Common myeloid progenitor, CD34-positive (primary cell): ENCODE measurements at regions not wholly inside any gene's neighbourhood (a gene's known extent, or its start where the extent isn't known, plus 50 kb on each side); places are given as distances from the start of the nearest gene placed in this dataset.

Experiments used
- CTCF ChIA-PET: fragments of 350-600 bp; sonication (Branson Sonifier 250); formaldehyde crosslinking; loops from one replicate; lab custom pipeline; 2021; ENCODE audit warnings: antibody characterized with exemption; lab: Charles Lee
- POLR2A ChIA-PET: fragments of 350-600 bp; sonication (Branson Sonifier 250); formaldehyde crosslinking; loops from one replicate; lab custom pipeline; 2021; ENCODE audit warnings: antibody characterized with exemption; lab: Charles Lee
- DNase-seq, 3 donors: peaks; one replicate each; pipeline versions ENCODE4 v3.0.0 to v3.0.0-alpha.2; 2013
- H3K27ac ChIP-seq, 2 experiments: 1 replicate in 1 of 2; 2 replicates in 1 of 2; pipeline ENCODE4 v1.7.0; 2013; ENCODE audit warnings: inconsistent platforms in 2 of 2, low read length in 2 of 2, mild to moderate bottlenecking in 2 of 2, low read depth in 1 of 2, moderate library complexity in 1 of 2; ENCODE audit not compliant: severe bottlenecking in 2 of 2, insufficient read depth in 1 of 2, poor library complexity in 1 of 2
- H3K27me3 ChIP-seq, 5 experiments: replicated peaks in 2 of 5; 1 replicate in 3 of 5; 2 replicates in 2 of 5; pipeline versions ENCODE4 v1.6.1 to v1.7.0; 2013; ENCODE audit warnings: low read length in 4 of 5, mild to moderate bottlenecking in 2 of 5, moderate library complexity in 2 of 5, inconsistent platforms in 1 of 5; ENCODE audit not compliant: insufficient read depth in 5 of 5, control insufficient read depth in 4 of 5
- H3K36me3 ChIP-seq, 4 experiments: 1 replicate in 2 of 4; 2 replicates in 2 of 4; pipeline versions ENCODE4 v1.6.1 to v1.7.0; 2013; ENCODE audit warnings: low read length in 3 of 4, control low read depth in 1 of 4, mild to moderate bottlenecking in 1 of 4; ENCODE audit not compliant: control insufficient read depth in 4 of 4, insufficient read depth in 4 of 4
- H3K4me1 ChIP-seq, 4 experiments: 1 replicate in 3 of 4; 2 replicates in 1 of 4; pipeline versions ENCODE4 v1.6.1 to v1.7.1; 2013; ENCODE audit warnings: low read length in 3 of 4, mild to moderate bottlenecking in 3 of 4, control low read depth in 1 of 4, inconsistent platforms in 1 of 4, moderate library complexity in 1 of 4; ENCODE audit not compliant: control insufficient read depth in 4 of 4, insufficient read depth in 4 of 4; ENCODE audit errors: control extremely low read depth in 1 of 4
- H3K4me3 ChIP-seq, 7 experiments: 1 replicate in 4 of 7; 2 replicates in 3 of 7; pipeline versions ENCODE4 v1.5.1 to v1.7.0; 2013; ENCODE audit warnings: mild to moderate bottlenecking in 7 of 7, low read length in 6 of 7, moderate library complexity in 6 of 7, inconsistent platforms in 2 of 7, low read depth in 2 of 7, control low read depth in 1 of 7; ENCODE audit not compliant: insufficient read depth in 4 of 7, control insufficient read depth in 1 of 7; ENCODE audit errors: extremely low read depth in 1 of 7
- H3K9me3 ChIP-seq, 5 experiments: 1 replicate in 4 of 5; 2 replicates in 1 of 5; pipeline versions ENCODE4 v1.6.1 to v1.7.1; 2013; ENCODE audit warnings: low read length in 4 of 5, mild to moderate bottlenecking in 2 of 5, inconsistent platforms in 1 of 5, low read depth in 1 of 5, moderate library complexity in 1 of 5; ENCODE audit not compliant: control insufficient read depth in 4 of 5, insufficient read depth in 2 of 5; ENCODE audit errors: control extremely low read depth in 1 of 5
- WGBS: methylation state at CpG from one replicate; pipeline ENCODE4 v1.1.5; 2013; ENCODE audit not compliant: insufficient coverage; 5-methylcytosine and 5-hydroxymethylcytosine counted together

DNA sequence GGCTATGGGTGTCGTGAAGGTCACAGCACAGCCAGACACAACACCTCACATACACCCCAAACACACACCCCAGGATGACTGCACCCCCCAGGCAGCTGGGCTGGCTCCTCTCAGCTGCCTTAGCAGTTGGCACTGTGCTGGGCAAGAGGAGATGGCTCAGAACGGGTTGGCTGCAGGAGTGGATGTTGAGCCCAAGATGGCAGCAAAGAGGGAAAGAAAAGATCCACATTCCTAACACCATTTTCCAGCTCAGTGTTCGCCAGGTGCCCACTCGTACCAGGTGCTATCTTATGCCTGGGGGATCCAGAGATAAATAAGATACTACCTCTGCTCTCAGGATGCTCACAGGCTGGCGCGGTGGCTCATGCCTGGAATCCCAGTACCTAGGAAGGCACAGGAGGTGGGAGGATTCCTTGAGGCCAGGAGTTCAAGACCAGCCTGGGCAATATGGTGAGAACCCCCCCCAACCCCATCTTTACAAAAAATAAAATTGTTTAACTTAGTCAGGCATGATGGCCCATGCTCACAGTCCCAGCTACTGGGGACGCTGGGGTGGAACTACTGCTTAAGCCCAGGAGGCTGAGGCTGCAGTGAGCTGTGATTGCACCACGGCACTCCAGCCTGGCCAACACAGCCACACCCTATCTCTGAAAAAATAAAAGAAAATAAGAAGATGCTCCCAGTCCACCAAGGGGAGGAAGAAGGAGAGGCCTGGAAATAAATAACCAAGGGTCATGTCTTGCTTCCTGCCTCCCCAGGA is 89.7 kb upstream of the ZNF507 start:
- 97% methylated on average over 5 of the region's 8 CpGs for WGBS
- Histone ChIP-seq H3K9me3 (peaks cover 0 to 3% (median 0%) of the 10 kb centered on the region in 5 experiments), H3K36me3 (no peaks in the 10 kb centered on the region), H3K4me3 (no peak overlapping the region), H3K4me1 (peaks cover 0 to 4% (median 0%) of the 10 kb centered on the region in 4 experiments), H3K27me3 (peaks cover 0 to 4% (median 0%) of the 10 kb centered on the region in 5 experiments), H3K27ac (no peak overlapping the region)
- no peak for DNase-seq
- ChIA-PET POLR2A (no interaction called here), CTCF (no interaction called here)

GRCh38 chr19:32256341-32256975 is 89.0 kb upstream of the ZNF507 start:
- CTCF ChIA-PET, result no interaction called here
- 84% methylated on average over 8 of the region's 15 CpGs for WGBS

GRCh38 chr19:32257326-32258073 is 87.9 kb upstream of the ZNF507 start:
- ChIA-PET POLR2A (no interaction called here), CTCF (no interaction called here)
- 91% methylated on average over 8 of the region's 12 CpGs for WGBS
- H3K36me3 ChIP-seq, result no peaks in the 10 kb centered on the region
- H3K27me3 ChIP-seq, result peaks cover 0 to 4% (median 0%) of the 10 kb centered on the region in 5 experiments
- H3K27ac ChIP-seq, result no peak overlapping the region
- peaks cover 0 to 4% (median 0%) of the 10 kb centered on the region in 4 experiments for H3K4me1 ChIP-seq
- H3K9me3 ChIP-seq, result peaks cover 0 to 3% (median 0%) of the 10 kb centered on the region in 5 experiments
- DNase-seq, result no peak
- H3K4me3 ChIP-seq, result no peak overlapping the region

More at GRCh38 chr19:32256341-32256975, 89.0 kb upstream of the ZNF507 start:
- POLR2A ChIA-PET, result no interaction called here
- no peak for DNase-seq
- peaks cover 0 to 4% (median 0%) of the 10 kb centered on the region in 5 experiments for H3K27me3 ChIP-seq
- H3K27ac ChIP-seq, result no peak overlapping the region
- H3K36me3 ChIP-seq, result no peaks in the 10 kb centered on the region
- H3K4me3 ChIP-seq, result no peak overlapping the region
- peaks cover 0 to 3% (median 0%) of the 10 kb centered on the region in 5 experiments for H3K9me3 ChIP-seq
- H3K4me1 ChIP-seq, result peaks cover 0 to 4% (median 0%) of the 10 kb centered on the region in 4 experiments

- Histone ChIP-seq H3K36me3 (no peaks in the 10 kb centered on the region), H3K27me3 (peaks cover 0 to 4% (median 0%) of the 10 kb centered on the region in 5 experiments), H3K27ac (no peak overlapping the region), H3K4me1 (peaks cover 0 to 4% (median 0%) of the 10 kb centered on the region in 4 experiments), H3K9me3 (peaks cover 0 to 3% (median 0%) of the 10 kb centered on the region in 5 experiments), H3K4me3 (no peak overlapping the region)
- DNase-seq, result no peak
- 100% methylated on average over 1 of the region's 2 CpGs for WGBS
- CTCF ChIA-PET, result no interaction called here
- POLR2A ChIA-PET, result no interaction called here
These were observed 87.2 kb upstream of the ZNF507 start for GRCh38 chr19:32258167-32258566.

GRCh38 chr19:32264568-32264967 is 80.8 kb upstream of the ZNF507 start:
- Histone ChIP-seq H3K9me3 (peaks cover 0 to 3% (median 0%) of the 10 kb centered on the region in 5 experiments), H3K27ac (no peak overlapping the region), H3K36me3 (no peaks in the 10 kb centered on the region), H3K4me1 (no peaks in the 10 kb centered on the region), H3K27me3 (peaks cover 0 to 4% (median 0%) of the 10 kb centered on the region in 5 experiments), H3K4me3 (no peak overlapping the region)
- CTCF ChIA-PET, result no interaction called here
- 96% methylated on average over 6 of the region's 7 CpGs for WGBS
- POLR2A ChIA-PET, result no interaction called here
- DNase-seq, result no peak

- WGBS, result 22% methylated on average over 1 of the region's 5 CpGs
- peaks cover 0 to 4% (median 4%) of the 10 kb centered on the region in 5 experiments for H3K27me3 ChIP-seq
These were observed 79.4 kb upstream of the ZNF507 start for GRCh38 chr19:32265995-32266394.

More at GRCh38 chr19:32265995-32266394, 79.4 kb upstream of the ZNF507 start:
- CTCF ChIA-PET, result no interaction called here
- no peak for DNase-seq
- Histone ChIP-seq H3K36me3 (no peaks in the 10 kb centered on the region), H3K9me3 (no peaks in the 10 kb centered on the region), H3K4me3 (no peak overlapping the region), H3K4me1 (no peaks in the 10 kb centered on the region), H3K27ac (no peak overlapping the region)
- POLR2A ChIA-PET, result interaction anchor here (0.5 kb wide), 1 partner anchor 1412 kb away, joined by 4 read pairs; no protein-coding TSS in a partner anchor
